ENCODE measurements at regions not wholly inside any gene's neighbourhood (a gene's known extent, or its start where the extent isn't known, plus 50 kb on each side); places are given as distances from the start of the nearest gene placed in this dataset.

- no peak for TF ChIP-seq CTCF (optimal IDR thresholded peaks at IDR 0.05 in 1 of 3, IDR thresholded peaks at IDR 0.05 in 1 of 3, conservative IDR thresholded peaks at IDR 0.05 in 1 of 3; ENCODE audit: extremely low read depth in 1 of 3, insufficient read depth in 2 of 3, low read length in 3 of 3)
- TF ChIP-seq EZH2 (IDR thresholded peaks at IDR 0.05; ENCODE audit: low read length): no peak
Measured at GRCh38 chr3:87977765-87978164, 81.0 kb downstream of the CGGBP1 start.

Data from keratinocyte (primary cell).